Suprapubic skin (tissue), 4 donors: ENCODE measurements at regions not wholly inside any gene's neighbourhood (a gene's known extent, or its start where the extent isn't known, plus 50 kb on each side); places are given as distances from the start of the nearest gene placed in this dataset.

Experiments
- DNase-seq, 2 donors: peaks; one replicate each; pipeline ENCODE4 v3.0.0-alpha.2; 2019; ENCODE audit warnings: low spot score in 2 of 2
- H3K27ac ChIP-seq: fragments of 200-600 bp; sonication (generic); one replicate; pipeline ENCODE4 v1.5.1; 2019
- H3K27me3 ChIP-seq: fragments of 200-600 bp; sonication (generic); one replicate; pipeline ENCODE4 v1.5.1; 2019
- H3K36me3 ChIP-seq: fragments of 200-600 bp; sonication (generic); one replicate; pipeline ENCODE4 v1.5.1; 2019
- H3K4me1 ChIP-seq: fragments of 200-600 bp; sonication (generic); one replicate; pipeline ENCODE4 v1.5.1; 2019
- H3K4me3 ChIP-seq: fragments of 200-600 bp; sonication (generic); one replicate; pipeline ENCODE4 v1.5.1; 2019; ENCODE audit warnings: mild to moderate bottlenecking
- H3K9me3 ChIP-seq: fragments of 200-600 bp; sonication (generic); one replicate; pipeline ENCODE4 v1.5.1; 2019
- EP300 ChIP-seq: sonication (generic); formaldehyde crosslinking; IDR thresholded peaks from one replicate; pipeline ENCODE4 v1.6.1; 2017; ENCODE audit warnings: antibody characterized with exemption
- POLR2A ChIP-seq, 2 donors: fragments of 450-650 bp; IDR thresholded peaks; one replicate each; pipeline ENCODE4 v1.6.1; 2017; ENCODE audit warnings: antibody characterized with exemption in 2 of 2, mild to moderate bottlenecking in 2 of 2, moderate library complexity in 2 of 2
- POLR2AphosphoS5 ChIP-seq, 3 donors: sonication (generic); formaldehyde crosslinking; IDR thresholded peaks; one replicate each; pipeline ENCODE4 v1.6.1; 2017; ENCODE audit warnings: antibody characterized with exemption in 3 of 3
- WGBS: methylation state at CpG from one replicate; pipeline ENCODE4 v1.1.5; 2018; 5-methylcytosine and 5-hydroxymethylcytosine counted together
- TF ChIP-seq, protein P1 (sequence below), 2 donors: fragments of 200-600 bp in 1 of 2; fragments of 450-650 bp in 1 of 2; sonication (generic) in 1 of 2; IDR thresholded peaks; one replicate each; pipeline ENCODE4 v1.5.1; 2016 to 2019; ENCODE audit warnings: antibody characterized with exemption in 2 of 2, mild to moderate bottlenecking in 1 of 2, moderate library complexity in 1 of 2

DNA sequence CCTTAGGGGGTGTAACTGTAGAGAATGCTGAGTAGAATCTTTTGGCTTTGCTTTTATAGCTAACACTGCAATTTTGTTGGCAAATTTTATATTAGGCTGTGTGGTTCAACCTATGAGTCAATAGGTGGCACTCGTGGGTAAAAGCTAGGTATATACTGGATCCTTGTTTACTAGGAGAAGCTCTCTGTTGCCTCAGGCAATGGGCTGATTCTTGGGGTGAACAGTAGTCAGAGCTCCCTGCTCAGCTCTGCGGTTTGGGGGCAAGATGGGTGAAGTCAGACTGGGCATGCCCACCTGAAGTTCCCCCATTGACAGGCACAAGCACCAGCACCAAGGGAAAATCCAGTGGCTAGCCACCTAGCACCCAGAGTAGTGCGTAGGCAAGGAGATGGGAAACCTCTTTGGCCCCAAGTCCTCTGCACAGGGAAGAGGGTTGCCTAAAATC, 238.7 kb downstream of the FAM181B start:
- WGBS: 0% methylated on average over 1 of the region's 3 CpGs
- H3K27ac ChIP-seq: no peak overlapping the region
- no peaks in the 10 kb centered on the region for H3K4me1 ChIP-seq
- H3K9me3 ChIP-seq: no peaks in the 10 kb centered on the region
- no peak for DNase-seq
- TF ChIP-seq POLR2A (IDR thresholded peaks at IDR 0.05) (no peak), EP300 (no peak), POLR2AphosphoS5 (IDR thresholded peaks at IDR 0.05) (no peak)
- TF ChIP-seq, protein P1, sequence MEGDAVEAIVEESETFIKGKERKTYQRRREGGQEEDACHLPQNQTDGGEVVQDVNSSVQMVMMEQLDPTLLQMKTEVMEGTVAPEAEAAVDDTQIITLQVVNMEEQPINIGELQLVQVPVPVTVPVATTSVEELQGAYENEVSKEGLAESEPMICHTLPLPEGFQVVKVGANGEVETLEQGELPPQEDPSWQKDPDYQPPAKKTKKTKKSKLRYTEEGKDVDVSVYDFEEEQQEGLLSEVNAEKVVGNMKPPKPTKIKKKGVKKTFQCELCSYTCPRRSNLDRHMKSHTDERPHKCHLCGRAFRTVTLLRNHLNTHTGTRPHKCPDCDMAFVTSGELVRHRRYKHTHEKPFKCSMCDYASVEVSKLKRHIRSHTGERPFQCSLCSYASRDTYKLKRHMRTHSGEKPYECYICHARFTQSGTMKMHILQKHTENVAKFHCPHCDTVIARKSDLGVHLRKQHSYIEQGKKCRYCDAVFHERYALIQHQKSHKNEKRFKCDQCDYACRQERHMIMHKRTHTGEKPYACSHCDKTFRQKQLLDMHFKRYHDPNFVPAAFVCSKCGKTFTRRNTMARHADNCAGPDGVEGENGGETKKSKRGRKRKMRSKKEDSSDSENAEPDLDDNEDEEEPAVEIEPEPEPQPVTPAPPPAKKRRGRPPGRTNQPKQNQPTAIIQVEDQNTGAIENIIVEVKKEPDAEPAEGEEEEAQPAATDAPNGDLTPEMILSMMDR (IDR thresholded peaks at IDR 0.05): no peak
- no peaks in the 10 kb centered on the region for H3K27me3 ChIP-seq
- H3K36me3 ChIP-seq: no peaks in the 10 kb centered on the region
- H3K4me3 ChIP-seq: no peak overlapping the region

DNA sequence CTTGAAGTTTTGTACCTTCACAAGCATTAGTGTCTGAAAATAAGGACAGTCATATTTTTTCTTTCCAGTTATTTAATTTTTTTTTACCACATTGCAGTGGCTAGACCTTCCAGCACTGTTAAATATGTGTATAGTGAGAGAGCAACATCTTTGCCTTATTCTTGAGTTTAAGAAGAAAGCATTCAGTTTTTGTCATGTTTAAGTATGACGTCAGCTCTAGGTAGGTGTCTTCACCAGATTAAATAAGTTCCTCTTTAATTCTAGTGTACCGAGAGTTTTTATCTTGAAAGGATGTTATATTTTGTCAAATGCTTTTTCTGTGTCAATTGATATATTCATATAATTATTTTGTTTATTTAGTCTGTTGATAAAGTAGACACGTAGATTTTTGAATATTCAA, 258.8 kb downstream of the FAM181B start:
- no peaks in the 10 kb centered on the region for H3K36me3 ChIP-seq
- H3K27ac ChIP-seq: no peak overlapping the region
- no peak for DNase-seq
- 75% methylated on average over 3 of the region's 3 CpGs for WGBS
- TF ChIP-seq EP300: no peak
- no peak for TF ChIP-seq POLR2AphosphoS5 (IDR thresholded peaks at IDR 0.05)
- no peak for TF ChIP-seq POLR2A (IDR thresholded peaks at IDR 0.05)
- TF ChIP-seq, protein P1 (IDR thresholded peaks at IDR 0.05): no peak
- H3K9me3 ChIP-seq: no peaks in the 10 kb centered on the region
- no peaks in the 10 kb centered on the region for H3K4me1 ChIP-seq
- H3K4me3 ChIP-seq: no peak overlapping the region
- no peaks in the 10 kb centered on the region for H3K27me3 ChIP-seq

DNA sequence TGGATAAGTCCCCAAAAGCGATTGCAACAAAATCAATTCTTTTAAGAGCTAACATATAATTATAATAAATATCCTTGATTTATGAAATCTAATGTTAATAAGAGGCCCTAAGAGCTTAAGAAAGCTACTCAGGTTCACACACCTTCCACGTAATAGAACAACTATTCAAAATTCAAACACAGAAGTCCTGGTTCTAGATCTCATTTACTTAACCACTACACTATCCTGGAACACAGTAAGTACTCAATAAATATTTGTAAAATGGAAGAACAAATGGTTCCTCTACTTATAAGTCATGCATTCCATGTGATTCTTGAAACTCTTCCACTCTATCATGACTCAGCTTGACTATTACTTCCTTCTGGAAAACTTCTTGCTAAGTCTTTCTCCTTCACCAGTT, 268.2 kb downstream of the FAM181B start:
- H3K4me3 ChIP-seq: no peak overlapping the region
- TF ChIP-seq, protein P1 (IDR thresholded peaks at IDR 0.05): no peak
- TF ChIP-seq POLR2A (IDR thresholded peaks at IDR 0.05): no peak
- no peak for TF ChIP-seq POLR2AphosphoS5 (IDR thresholded peaks at IDR 0.05)
- TF ChIP-seq EP300: no peak

DNA sequence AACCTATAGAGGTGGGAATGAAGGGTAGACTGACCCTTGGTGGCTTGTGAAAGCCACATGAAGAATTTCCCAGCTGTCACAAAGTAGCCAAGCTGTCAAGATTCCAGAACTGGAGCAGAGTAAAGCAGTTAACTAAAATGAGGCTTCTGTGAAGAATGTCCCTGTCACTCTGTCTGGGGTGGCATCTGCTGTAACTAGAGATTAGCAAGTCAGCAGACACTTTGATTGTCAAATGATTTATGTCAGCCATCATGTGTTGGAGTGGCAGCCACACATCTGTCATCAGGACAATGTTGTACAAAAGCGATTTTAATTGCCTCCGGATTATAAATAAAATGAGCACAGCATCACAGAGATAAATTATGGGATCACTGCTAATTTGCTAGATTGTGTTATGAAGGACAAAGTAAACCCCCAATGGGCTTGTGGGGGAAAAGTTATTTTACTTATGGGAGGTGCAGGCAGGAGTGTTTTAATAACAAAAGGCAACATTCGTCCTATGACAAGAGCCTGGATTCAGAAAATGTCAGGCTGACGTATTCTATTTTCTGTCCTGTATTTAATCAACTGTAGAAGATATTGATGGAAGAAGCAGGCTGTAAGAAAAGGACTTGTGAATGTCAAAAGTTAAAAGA, 270.9 kb downstream of the FAM181B start:
- Histone ChIP-seq H3K36me3 (no peaks in the 10 kb centered on the region), H3K4me3 (no peak overlapping the region), H3K4me1 (no peaks in the 10 kb centered on the region), H3K27me3 (no peaks in the 10 kb centered on the region), H3K9me3 (no peaks in the 10 kb centered on the region), H3K27ac (no peak overlapping the region)
- WGBS: 66% methylated on average over 4 of the region's 4 CpGs
- TF ChIP-seq, protein P1 (IDR thresholded peaks at IDR 0.05): no peak
- TF ChIP-seq POLR2AphosphoS5 (IDR thresholded peaks at IDR 0.05): no peak
- no peak for DNase-seq

More for the DNA sequence above, 268.2 kb downstream of the FAM181B start:
- DNase-seq: no peak
- H3K27ac ChIP-seq: no peak overlapping the region
- 87% methylated on average over 2 of the region's 2 CpGs for WGBS
- H3K9me3 ChIP-seq: no peaks in the 10 kb centered on the region
- no peaks in the 10 kb centered on the region for H3K4me1 ChIP-seq
- no peaks in the 10 kb centered on the region for H3K36me3 ChIP-seq
- no peaks in the 10 kb centered on the region for H3K27me3 ChIP-seq

DNA sequence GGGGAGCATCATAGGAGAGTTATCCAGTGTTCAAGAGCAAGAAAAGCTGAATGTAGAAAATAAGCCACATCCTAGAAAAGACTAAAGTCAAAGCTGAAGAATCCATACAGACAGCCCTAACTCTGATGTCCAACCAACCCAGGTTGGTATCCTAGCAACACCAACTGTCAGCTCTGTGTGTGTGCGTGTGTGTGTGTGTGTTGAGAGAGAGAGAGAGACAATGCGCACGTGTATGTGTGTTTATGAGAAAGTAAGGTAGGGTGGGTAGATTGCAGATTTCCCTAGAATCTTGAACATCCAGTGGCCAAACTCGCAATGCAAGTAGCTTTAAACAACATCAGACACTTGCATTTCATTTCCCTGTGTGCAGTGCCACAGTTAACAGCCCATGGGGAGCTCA, 274.9 kb downstream of the FAM181B start:
- Histone ChIP-seq H3K9me3 (no peaks in the 10 kb centered on the region), H3K36me3 (no peaks in the 10 kb centered on the region), H3K27ac (no peak overlapping the region), H3K4me1 (no peaks in the 10 kb centered on the region), H3K27me3 (no peaks in the 10 kb centered on the region), H3K4me3 (no peak overlapping the region)
- no peak for TF ChIP-seq POLR2AphosphoS5 (IDR thresholded peaks at IDR 0.05)
- TF ChIP-seq EP300: no peak
- no peak for TF ChIP-seq POLR2A (IDR thresholded peaks at IDR 0.05)
- TF ChIP-seq, protein P1 (IDR thresholded peaks at IDR 0.05): no peak
- 36% methylated on average over 4 of the region's 4 CpGs for WGBS
- no peak for DNase-seq
